Testis (tissue), 2 donors: ENCODE measurements at regions not wholly inside any gene's neighbourhood (a gene's known extent, or its start where the extent isn't known, plus 50 kb on each side); places are given as distances from the start of the nearest gene placed in this dataset.

Experiments
- CTCF ChIP-seq, 3 experiments: fragments of 450-650 bp in 2 of 3; fragments of 200-600 bp in 1 of 3; sonication (generic) in 1 of 3; IDR thresholded peaks; one replicate each; pipeline ENCODE4 v1.5.1; 2016 to 2019; ENCODE audit warnings: antibody characterized with exemption in 3 of 3, mild to moderate bottlenecking in 2 of 3, moderate library complexity in 1 of 3
- POLR2A ChIP-seq: fragments of 450-650 bp; IDR thresholded peaks from one replicate; pipeline ENCODE4 v1.6.1; 2017; ENCODE audit warnings: antibody characterized with exemption, mild to moderate bottlenecking, moderate library complexity

- TF ChIP-seq POLR2A: no peak
- no peak for TF ChIP-seq CTCF (IDR thresholded peaks at IDR 0.05)
These were observed 234.2 kb downstream of the WNT5A start for GRCh38 chr3:55252921-55253320.
